ENCODE measurements at regions not wholly inside any gene's neighbourhood (a gene's known extent, or its start where the extent isn't known, plus 50 kb on each side); places are given as distances from the start of the nearest gene placed in this dataset.

GRCh38 chr7:155201325-155202087 is 96.2 kb upstream of the INSIG1 start:
- POLR2A ChIA-PET = no interaction called here
- H3K9me3 ChIP-seq (ENCODE audit: control insufficient read depth in 1 of 2, insufficient read depth in 1 of 2, low read depth in 1 of 2, low read length in 2 of 2) = no peaks in the 10 kb centered on the region
- intact Hi-C loops (cut with micrococcal nuclease) = no loop called here
- no peaks in the 10 kb centered on the region for H3K79me2 ChIP-seq (ENCODE audit: insufficient read depth, low read length)
- no peak overlapping the region for H3K9ac ChIP-seq (ENCODE audit: low read length)
- no peak overlapping the region for H3K4me3 ChIP-seq (replicated peaks in 1 of 2; ENCODE audit: low read depth in 1 of 2, low read length in 2 of 2)
- H3K4me2 ChIP-seq (ENCODE audit: low read length) = no peak overlapping the region
- H2AFZ ChIP-seq (ENCODE audit: low read depth, low read length, poor library complexity, severe bottlenecking) = no peak overlapping the region
- peaks cover 9 to 21% of the 10 kb centered on the region in 2 experiments; a peak in 3 of 4 replicates for H3K4me1 ChIP-seq (ENCODE audit: control insufficient read depth in 1 of 2, insufficient read depth in 2 of 2, low read length in 2 of 2)
- CTCF ChIA-PET = no interaction called here
- no peaks in the 10 kb centered on the region for H4K20me1 ChIP-seq (ENCODE audit: insufficient read depth)
- no peak for TF ChIP-seq SP1 (IDR thresholded peaks at IDR 0.05; ENCODE audit: low read depth)
- TF ChIP-seq CTCF (IDR thresholded peaks at IDR 0.05 in 2 of 3, conservative IDR thresholded peaks at IDR 0.05 in 1 of 3; ENCODE audit: borderline replicate concordance in 1 of 3, insufficient read depth in 1 of 3, low read depth in 2 of 3, low read length in 2 of 3) = no peak
- TF ChIP-seq ZNF274 (IDR thresholded peaks at IDR 0.05; ENCODE audit: low read depth, low read length) = no peak
- TF ChIP-seq EGR1 (IDR thresholded peaks at IDR 0.05; ENCODE audit: low read depth) = no peak
- no peak for TF ChIP-seq ZBTB33 (IDR thresholded peaks at IDR 0.05; ENCODE audit: extremely low read depth, insufficient replicate concordance, low read length)
- no peak for TF ChIP-seq ELF1 (IDR thresholded peaks at IDR 0.05; ENCODE audit: borderline replicate concordance, low read depth)
- TF ChIP-seq SRF (IDR thresholded peaks at IDR 0.05; ENCODE audit: low read depth) = no peak
- TF ChIP-seq EZH2phosphoT487 (IDR thresholded peaks at IDR 0.05; ENCODE audit: borderline replicate concordance) = no peak
- no peak for TF ChIP-seq POLR2AphosphoS5 (IDR thresholded peaks at IDR 0.05; ENCODE audit: low read depth, low read length)
- no peak for TF ChIP-seq ATF3 (IDR thresholded peaks at IDR 0.05)
- TF ChIP-seq CEBPB (IDR thresholded peaks at IDR 0.05; ENCODE audit: low read depth) = no peak
- no peaks in the 10 kb centered on the region for H3K36me3 ChIP-seq (ENCODE audit: control insufficient read depth in 1 of 2, insufficient read depth in 2 of 2, low read length in 2 of 2)
- DNase-seq (ENCODE audit: low read depth, low spot score) (no peak), ATAC-seq (no peak)
- H3K9me2 ChIP-seq (ENCODE audit: insufficient read depth) = no peaks in the 10 kb centered on the region
- no peaks in the 10 kb centered on the region for H3K27me3 ChIP-seq (ENCODE audit: insufficient read depth, low read length)
- BruUV-seq (replicated peaks) = no TSS peak
- RAD21 ChIA-PET (ENCODE audit: low non-redundant PET in 1 of 2, low total read pairs in 2 of 2, uncharacterized antibody in 2 of 2, unreplicated experiment in 2 of 2) = no interaction called here
- H3K27ac ChIP-seq (ENCODE audit: low read depth, low read length) = no peak overlapping the region
